ENCODE measurements at regions not wholly inside any gene's neighbourhood (a gene's known extent, or its start where the extent isn't known, plus 50 kb on each side); places are given as distances from the start of the nearest gene placed in this dataset.

DNA sequence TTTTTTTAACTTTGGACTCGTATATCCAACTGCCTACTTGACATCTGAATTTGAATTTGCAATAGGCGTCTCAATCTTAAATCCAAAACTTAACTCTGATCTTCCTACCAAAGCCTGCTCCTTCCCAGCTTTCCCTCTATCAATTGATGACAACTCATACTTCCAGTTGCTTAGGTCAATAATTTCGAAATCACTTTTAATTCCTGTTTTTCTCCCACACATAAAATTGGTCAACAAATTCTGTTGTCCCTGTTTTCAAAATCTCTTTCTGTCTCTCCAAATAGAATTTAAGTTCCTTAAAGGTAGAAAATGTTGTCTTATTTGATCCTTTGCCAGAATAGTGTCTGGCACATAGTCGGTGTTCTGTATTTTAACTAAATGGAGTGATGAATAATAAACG lies 332.4 kb downstream of the SATB1 start (continued):
- TF ChIP-seq, protein P1, sequence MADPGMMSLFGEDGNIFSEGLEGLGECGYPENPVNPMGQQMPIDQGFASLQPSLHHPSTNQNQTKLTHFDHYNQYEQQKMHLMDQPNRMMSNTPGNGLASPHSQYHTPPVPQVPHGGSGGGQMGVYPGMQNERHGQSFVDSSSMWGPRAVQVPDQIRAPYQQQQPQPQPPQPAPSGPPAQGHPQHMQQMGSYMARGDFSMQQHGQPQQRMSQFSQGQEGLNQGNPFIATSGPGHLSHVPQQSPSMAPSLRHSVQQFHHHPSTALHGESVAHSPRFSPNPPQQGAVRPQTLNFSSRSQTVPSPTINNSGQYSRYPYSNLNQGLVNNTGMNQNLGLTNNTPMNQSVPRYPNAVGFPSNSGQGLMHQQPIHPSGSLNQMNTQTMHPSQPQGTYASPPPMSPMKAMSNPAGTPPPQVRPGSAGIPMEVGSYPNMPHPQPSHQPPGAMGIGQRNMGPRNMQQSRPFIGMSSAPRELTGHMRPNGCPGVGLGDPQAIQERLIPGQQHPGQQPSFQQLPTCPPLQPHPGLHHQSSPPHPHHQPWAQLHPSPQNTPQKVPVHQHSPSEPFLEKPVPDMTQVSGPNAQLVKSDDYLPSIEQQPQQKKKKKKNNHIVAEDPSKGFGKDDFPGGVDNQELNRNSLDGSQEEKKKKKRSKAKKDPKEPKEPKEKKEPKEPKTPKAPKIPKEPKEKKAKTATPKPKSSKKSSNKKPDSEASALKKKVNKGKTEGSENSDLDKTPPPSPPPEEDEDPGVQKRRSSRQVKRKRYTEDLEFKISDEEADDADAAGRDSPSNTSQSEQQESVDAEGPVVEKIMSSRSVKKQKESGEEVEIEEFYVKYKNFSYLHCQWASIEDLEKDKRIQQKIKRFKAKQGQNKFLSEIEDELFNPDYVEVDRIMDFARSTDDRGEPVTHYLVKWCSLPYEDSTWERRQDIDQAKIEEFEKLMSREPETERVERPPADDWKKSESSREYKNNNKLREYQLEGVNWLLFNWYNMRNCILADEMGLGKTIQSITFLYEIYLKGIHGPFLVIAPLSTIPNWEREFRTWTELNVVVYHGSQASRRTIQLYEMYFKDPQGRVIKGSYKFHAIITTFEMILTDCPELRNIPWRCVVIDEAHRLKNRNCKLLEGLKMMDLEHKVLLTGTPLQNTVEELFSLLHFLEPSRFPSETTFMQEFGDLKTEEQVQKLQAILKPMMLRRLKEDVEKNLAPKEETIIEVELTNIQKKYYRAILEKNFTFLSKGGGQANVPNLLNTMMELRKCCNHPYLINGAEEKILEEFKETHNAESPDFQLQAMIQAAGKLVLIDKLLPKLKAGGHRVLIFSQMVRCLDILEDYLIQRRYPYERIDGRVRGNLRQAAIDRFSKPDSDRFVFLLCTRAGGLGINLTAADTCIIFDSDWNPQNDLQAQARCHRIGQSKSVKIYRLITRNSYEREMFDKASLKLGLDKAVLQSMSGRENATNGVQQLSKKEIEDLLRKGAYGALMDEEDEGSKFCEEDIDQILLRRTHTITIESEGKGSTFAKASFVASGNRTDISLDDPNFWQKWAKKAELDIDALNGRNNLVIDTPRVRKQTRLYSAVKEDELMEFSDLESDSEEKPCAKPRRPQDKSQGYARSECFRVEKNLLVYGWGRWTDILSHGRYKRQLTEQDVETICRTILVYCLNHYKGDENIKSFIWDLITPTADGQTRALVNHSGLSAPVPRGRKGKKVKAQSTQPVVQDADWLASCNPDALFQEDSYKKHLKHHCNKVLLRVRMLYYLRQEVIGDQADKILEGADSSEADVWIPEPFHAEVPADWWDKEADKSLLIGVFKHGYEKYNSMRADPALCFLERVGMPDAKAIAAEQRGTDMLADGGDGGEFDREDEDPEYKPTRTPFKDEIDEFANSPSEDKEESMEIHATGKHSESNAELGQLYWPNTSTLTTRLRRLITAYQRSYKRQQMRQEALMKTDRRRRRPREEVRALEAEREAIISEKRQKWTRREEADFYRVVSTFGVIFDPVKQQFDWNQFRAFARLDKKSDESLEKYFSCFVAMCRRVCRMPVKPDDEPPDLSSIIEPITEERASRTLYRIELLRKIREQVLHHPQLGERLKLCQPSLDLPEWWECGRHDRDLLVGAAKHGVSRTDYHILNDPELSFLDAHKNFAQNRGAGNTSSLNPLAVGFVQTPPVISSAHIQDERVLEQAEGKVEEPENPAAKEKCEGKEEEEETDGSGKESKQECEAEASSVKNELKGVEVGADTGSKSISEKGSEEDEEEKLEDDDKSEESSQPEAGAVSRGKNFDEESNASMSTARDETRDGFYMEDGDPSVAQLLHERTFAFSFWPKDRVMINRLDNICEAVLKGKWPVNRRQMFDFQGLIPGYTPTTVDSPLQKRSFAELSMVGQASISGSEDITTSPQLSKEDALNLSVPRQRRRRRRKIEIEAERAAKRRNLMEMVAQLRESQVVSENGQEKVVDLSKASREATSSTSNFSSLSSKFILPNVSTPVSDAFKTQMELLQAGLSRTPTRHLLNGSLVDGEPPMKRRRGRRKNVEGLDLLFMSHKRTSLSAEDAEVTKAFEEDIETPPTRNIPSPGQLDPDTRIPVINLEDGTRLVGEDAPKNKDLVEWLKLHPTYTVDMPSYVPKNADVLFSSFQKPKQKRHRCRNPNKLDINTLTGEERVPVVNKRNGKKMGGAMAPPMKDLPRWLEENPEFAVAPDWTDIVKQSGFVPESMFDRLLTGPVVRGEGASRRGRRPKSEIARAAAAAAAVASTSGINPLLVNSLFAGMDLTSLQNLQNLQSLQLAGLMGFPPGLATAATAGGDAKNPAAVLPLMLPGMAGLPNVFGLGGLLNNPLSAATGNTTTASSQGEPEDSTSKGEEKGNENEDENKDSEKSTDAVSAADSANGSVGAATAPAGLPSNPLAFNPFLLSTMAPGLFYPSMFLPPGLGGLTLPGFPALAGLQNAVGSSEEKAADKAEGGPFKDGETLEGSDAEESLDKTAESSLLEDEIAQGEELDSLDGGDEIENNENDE (IDR thresholded peaks at IDR 0.05; ENCODE audit: insufficient replicate concordance, low read length) = no peak
- TF ChIP-seq CBX8 (IDR thresholded peaks at IDR 0.05; ENCODE audit: borderline replicate concordance, low read depth, low read length) (no peak), CHD2 (IDR thresholded peaks at IDR 0.05; ENCODE audit: low read length) (no peak), SUZ12 (IDR thresholded peaks at IDR 0.05; ENCODE audit: low read length) (no peak)
- TF ChIP-seq, protein P2, sequence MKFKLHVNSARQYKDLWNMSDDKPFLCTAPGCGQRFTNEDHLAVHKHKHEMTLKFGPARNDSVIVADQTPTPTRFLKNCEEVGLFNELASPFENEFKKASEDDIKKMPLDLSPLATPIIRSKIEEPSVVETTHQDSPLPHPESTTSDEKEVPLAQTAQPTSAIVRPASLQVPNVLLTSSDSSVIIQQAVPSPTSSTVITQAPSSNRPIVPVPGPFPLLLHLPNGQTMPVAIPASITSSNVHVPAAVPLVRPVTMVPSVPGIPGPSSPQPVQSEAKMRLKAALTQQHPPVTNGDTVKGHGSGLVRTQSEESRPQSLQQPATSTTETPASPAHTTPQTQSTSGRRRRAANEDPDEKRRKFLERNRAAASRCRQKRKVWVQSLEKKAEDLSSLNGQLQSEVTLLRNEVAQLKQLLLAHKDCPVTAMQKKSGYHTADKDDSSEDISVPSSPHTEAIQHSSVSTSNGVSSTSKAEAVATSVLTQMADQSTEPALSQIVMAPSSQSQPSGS (IDR thresholded peaks at IDR 0.05; ENCODE audit: low read length) = no peak

All from H1 (cell line).